HG03280 (cell line): ENCODE measurements at regions not wholly inside any gene's neighbourhood (a gene's known extent, or its start where the extent isn't known, plus 50 kb on each side); places are given as distances from the start of the nearest gene placed in this dataset.

Experiments
- ATAC-seq: cut with Tn5 transposase; IDR thresholded peaks from one replicate; pipeline ENCODE4 v1.9.1; 2021; ENCODE audit warnings: mild to moderate bottlenecking, moderate library complexity; ENCODE audit not compliant: unreplicated experiment

GRCh38 chr6:98274691-98275090 lies 559.7 kb upstream of the POU3F2 start:
- no peak for ATAC-seq

- ATAC-seq, result no peak
Measured at GRCh38 chr6:98280492-98280891, 553.9 kb upstream of the POU3F2 start.

DNA sequence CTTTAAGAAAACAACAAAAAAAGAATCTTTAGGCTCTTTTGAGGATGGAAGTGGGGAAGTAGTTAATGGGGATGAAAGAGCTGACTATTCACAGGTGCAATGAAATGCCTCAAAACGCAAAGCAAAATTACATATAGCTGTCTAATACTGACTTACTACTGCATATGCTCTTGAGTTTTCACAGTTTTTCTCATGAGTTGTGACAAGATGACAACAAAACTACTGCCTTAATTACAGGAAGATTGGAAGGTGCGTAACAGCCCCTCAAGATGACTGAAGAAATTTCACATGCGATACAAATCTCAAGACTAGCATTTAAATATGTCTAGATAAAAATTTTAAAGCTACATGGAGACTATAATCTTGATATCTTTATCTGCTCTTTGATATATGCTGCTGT lies 547.8 kb upstream of the POU3F2 start:
- ATAC-seq, result no peak

GRCh38 chr6:98287876-98288275 lies 546.5 kb upstream of the POU3F2 start:
- ATAC-seq, result no peak

DNA sequence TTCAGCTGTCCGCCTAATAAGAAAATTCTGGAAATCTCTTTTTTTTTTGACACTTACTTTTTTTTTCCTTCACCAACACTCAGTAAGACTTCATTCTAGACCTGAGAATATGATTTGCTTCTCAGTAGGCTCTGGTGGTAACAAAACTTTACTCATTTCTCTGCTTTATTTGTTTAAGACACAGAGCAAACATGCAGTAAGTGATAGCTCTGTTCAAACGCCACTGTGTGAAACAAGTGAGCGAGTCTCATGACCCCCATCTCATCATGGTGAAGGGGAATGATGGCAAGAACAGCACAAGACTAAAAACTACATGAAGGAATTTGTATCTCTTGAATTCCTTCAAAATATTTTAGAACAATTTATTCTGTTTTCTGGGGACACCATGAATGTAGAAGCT lies 541.6 kb upstream of the POU3F2 start:
- no peak for ATAC-seq

DNA sequence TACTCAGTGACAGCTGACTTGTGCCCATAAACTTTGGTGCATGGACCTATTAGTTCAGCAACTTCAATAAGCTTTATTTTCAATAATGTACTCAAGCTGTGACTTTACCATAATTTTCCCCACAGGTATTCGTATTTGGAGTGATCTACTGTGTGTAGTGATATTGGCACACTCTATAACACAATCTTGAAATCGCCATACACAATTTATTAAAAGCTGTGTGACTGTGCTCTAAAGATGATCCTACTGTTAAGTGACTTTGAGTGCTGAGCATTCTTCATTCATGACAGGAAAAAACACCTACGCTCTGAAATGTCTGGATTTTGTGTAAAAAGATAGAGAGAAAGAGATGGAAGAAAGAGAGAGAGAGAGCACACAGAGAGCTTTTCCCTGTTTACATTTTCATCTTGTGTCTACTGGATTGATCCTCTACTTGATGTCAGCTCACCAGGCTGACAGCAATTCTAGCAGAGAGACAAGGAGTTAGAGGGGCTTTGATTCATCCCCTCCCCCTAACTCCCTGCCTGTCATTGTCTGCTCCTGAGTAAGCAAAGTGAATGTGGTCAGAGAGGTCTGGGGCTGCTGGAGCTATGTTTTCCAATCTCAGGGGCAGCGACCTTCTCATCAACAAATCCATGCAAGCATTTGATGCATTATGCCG lies 538.7 kb upstream of the POU3F2 start:
- no peak for ATAC-seq

GRCh38 chr6:98308564-98308963 lies 525.8 kb upstream of the POU3F2 start:
- ATAC-seq, result no peak

DNA sequence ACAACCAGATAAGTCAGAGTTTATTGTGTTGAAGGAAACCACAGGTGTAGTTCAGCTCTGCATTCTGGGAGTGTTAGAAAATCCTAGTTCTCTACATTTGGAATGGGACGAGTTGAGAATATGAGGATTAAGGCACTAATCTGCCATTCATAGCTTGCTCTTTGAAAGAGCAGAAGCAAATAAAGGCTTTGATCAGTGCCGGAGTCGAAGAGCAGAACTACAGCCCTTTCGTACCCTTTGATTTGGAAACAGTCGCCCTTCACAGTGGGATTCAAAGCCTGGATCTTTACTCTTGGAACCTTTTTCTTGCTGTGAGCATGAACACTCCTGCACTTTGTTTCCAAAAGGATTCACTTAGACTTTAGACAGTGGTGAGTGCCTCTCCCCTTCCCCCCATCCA lies 523.9 kb upstream of the POU3F2 start:
- ATAC-seq, result no peak

DNA sequence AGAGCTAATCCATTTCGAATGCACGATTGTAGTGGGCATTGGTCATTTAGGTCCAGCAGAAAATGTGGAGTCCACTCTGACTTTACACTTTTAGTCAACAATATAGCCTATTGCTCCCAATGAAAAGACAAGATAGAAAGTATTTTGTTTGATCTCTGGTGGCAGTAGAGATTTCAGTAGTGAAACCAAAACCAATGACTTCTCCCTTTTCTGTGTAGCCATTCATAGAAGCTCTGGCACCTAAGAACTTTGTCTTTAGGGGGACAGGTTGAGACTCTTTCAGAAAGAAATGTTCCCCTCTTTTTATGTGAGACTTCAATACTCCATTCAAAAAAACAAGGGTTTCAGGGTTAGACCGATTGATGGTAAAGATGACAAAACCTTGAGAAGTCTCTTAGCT lies 510.8 kb upstream of the POU3F2 start:
- ATAC-seq, result peak; percentile 88

DNA sequence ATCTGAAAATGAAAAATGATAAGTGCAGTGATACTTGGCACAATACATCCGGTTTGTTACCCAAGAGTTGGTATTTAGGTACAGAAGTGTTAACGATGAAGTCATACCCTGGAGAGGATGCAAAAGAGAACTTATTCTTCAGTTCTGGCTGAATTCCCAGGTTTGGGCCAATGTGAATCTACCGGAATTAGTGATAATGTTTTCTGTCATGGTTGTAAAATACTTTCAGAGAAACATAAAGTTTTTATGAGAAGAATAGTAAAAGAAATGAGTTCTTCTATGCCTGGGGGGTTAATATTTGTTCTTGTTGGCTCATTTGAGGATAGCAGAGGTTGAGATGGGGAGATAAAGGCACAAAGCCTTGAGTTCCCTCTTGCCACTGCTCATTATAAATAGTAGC lies 509.9 kb upstream of the POU3F2 start:
- ATAC-seq, result no peak

DNA sequence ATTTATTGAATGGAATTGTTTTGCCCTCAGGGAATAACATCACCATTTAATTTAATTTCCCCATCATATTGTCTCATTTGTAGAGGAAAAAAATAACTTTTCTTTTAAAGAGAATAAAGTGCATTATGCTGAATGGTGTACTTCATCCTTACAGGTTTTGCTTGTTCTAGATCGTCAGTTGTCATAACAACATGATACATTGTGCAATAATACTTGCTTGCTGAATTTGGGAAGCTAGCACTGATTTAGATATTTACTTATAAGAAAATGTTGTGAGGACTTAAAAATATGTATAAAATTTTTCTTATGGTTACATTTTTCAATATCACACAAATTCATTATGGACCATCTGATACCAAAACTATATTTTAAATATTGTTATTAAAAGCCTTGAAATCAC lies 509.0 kb upstream of the POU3F2 start:
- no peak for ATAC-seq

DNA sequence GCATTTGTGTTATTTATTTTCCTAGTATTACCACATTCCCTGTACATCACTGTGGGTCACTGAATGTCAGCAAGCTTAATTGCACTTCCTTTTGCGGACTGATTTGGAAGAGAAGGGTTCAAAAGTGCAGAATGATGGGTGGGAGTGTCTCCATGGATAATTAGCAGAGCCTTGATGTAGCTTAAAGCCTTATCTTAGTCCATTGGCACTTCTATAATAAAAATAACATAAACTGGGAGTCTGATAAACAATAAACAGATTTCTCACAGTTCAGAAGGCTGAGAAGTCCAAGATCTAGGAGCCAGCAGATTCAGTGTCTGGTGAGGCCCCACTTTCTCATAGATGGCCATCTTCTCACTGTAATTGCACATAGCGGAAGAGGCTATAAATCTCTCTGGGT lies 501.1 kb upstream of the POU3F2 start:
- ATAC-seq, result no peak

- no peak for ATAC-seq
Measured at GRCh38 chr6:98335594-98335993, 498.8 kb upstream of the POU3F2 start.

- ATAC-seq, result no peak
Measured at GRCh38 chr6:98339506-98339905, 494.9 kb upstream of the POU3F2 start.

DNA sequence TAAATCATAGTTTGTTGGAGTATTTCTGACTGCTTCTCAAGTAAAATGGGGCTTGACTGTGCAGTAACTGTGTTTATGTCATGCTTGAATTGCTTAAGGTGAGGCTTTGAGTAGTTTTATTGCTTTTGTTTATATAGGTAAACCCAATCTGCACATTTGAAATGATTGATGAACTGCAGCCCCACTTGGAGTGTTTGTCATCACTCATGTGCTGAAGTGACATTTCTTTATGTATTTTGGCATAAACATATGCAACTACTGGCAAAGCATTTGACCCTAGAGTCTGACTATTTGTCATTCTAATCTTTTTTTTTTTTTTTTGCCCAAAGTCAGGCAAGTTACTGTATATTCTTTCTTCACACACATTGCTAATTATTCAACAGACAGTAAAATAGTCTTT lies 491.4 kb upstream of the POU3F2 start:
- no peak for ATAC-seq

DNA sequence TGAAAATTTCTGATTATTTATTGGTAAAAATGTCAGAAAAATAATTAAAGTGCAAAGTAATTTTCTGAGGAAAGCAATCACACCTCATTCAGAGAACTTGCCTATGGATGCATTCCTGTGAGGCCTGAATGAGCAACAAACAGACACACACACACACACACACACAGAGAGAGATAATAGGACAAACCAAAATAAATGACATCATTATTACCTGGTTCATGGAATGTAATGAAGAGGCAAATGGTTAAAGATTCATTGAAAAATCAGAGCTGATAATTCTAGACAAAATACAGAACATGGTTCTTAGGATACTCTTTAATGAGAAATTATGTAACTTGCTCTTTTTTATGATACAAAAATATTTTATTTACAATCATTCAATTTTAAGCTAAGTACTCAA lies 490.6 kb upstream of the POU3F2 start:
- ATAC-seq, result no peak

DNA sequence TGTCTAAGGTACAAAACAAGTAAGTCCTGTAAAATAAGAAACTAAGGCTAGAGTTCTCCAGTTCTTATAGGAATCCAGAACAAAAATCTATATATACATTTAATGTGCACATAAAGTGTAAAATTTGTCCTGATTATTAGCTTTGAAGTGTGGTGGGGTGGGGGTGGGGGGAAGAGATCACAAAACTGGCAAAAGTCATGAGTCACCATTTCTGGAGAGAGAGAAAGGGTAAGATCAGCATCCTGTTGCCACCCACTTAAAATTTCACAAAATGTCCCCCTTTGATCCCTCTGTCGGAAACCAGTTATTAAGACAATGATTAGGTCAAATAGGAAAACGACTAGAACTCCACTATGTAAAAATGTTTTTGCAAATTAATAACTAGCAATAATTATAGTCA lies 482.0 kb upstream of the POU3F2 start:
- ATAC-seq, result no peak

DNA sequence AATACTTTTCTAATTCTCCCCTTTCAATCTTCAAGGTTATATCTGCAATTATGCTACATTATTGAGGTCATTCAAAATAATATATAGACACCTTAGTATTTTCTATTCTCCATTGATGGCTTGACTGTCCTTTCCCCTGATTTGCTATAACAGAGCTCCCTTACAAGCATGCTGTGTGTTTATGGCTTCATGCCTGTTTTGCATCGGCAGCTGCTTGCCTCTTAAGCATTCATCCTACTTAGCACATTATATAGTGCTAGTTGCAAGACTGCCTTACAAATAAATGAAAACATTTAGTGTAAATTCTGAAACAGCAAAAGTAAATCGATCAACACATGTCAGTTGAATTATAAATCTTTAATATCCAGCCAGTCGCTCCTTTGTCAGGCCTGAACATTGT lies 476.2 kb upstream of the POU3F2 start:
- ATAC-seq, result no peak

DNA sequence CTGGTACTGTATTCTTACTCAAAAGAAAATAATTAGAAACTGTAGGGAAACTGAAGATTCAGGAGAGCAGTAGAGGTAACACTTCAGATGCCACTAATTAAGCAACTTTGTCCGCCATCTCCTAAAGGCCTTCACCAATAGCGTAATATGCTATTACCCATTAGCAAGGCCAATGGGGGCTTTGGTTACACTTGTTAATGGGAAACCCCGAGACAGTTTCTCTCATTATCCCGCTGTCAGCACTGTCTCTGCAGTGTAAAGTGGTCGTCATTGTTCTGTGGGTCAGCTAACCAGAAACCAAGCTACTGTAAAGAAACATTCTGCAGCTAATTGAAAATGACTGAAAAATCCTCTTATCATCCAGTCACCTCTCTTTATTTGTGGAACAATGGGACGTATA lies 468.0 kb upstream of the POU3F2 start:
- no peak for ATAC-seq

- ATAC-seq, result no peak
Measured at GRCh38 chr6:98380589-98380988, 453.8 kb upstream of the POU3F2 start.

GRCh38 chr6:98382246-98382645 lies 452.1 kb upstream of the POU3F2 start:
- no peak for ATAC-seq

DNA sequence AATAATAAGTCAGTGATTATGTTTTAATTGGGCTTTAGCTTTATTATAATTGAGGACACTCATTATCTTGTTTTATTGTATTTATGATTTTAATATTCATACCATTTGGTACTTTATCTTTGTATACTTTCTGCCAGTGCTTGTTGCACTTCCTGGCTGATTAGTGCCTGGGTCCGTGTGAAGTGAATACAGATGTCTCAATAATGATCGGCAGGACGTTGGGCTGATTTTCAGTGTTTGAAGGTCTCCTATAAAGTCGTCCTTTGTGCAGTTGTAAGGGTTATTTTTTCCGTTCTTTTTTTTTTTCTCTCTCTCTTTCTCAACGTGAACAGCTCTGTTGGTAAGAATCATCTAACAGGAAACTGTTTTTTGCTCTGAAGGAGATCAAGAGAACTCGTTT lies 450.0 kb upstream of the POU3F2 start:
- no peak for ATAC-seq

GRCh38 chr6:98384801-98385200 lies 449.6 kb upstream of the POU3F2 start:
- no peak for ATAC-seq
